ENCODE measurements at regions not wholly inside any gene's neighbourhood (a gene's known extent, or its start where the extent isn't known, plus 50 kb on each side); places are given as distances from the start of the nearest gene placed in this dataset.

GRCh38 chr13:106361621-106362020, 173.8 kb downstream of the EFNB2 start:
- no peak for TF ChIP-seq CTCF (IDR thresholded peaks at IDR 0.05; ENCODE audit: low read depth, low read length)
- no peak for TF ChIP-seq EZH2phosphoT487 (IDR thresholded peaks at IDR 0.05; ENCODE audit: low read depth)

All from OCI-LY3 (cell line).